Endothelial cell of umbilical vein (primary cell): ENCODE measurements at regions not wholly inside any gene's neighbourhood (a gene's known extent, or its start where the extent isn't known, plus 50 kb on each side); places are given as distances from the start of the nearest gene placed in this dataset.

Source experiments
- EZH2 ChIP-seq: IDR thresholded peaks from 2 replicates; pipeline ENCODE4 v1.6.1; 2012; ENCODE audit warnings: borderline replicate concordance, low read depth, mild to moderate bottlenecking, moderate library complexity, low read length, inconsistent platforms; ENCODE audit not compliant: severe bottlenecking
- FOS ChIP-seq: IDR thresholded peaks from 2 replicates; pipeline ENCODE4 v1.6.1; 2011; ENCODE audit warnings: mild to moderate bottlenecking, low read length, moderate library complexity, borderline replicate concordance; ENCODE audit not compliant: insufficient read depth
- MYC ChIP-seq: IDR thresholded peaks from one replicate; pipeline ENCODE4 v1.6.1; 2011; ENCODE audit warnings: mild to moderate bottlenecking, low read depth, low read length
- POLR2A ChIP-seq: IDR thresholded peaks from 2 replicates; pipeline ENCODE4 v1.6.1; 2012; ENCODE audit warnings: low read depth, mild to moderate bottlenecking, control low read depth, low read length
- TF ChIP-seq, protein P1 (sequence below), 2 donors: IDR thresholded peaks; 1 replicate in 1 of 2; 2 replicates in 1 of 2; pipeline ENCODE4 v1.5.1; 2011; ENCODE audit warnings: low read length in 2 of 2, mild to moderate bottlenecking in 2 of 2, moderate library complexity in 2 of 2, control low read depth in 1 of 2, inconsistent platforms in 1 of 2, low read depth in 1 of 2; ENCODE audit not compliant: insufficient read depth in 1 of 2; ENCODE audit errors: extremely low read depth in 1 of 2
- TF ChIP-seq, protein P2 (sequence below): IDR thresholded peaks from 2 replicates; pipeline ENCODE4 v1.6.1; 2011; ENCODE audit not compliant: insufficient read depth, insufficient read length

DNA sequence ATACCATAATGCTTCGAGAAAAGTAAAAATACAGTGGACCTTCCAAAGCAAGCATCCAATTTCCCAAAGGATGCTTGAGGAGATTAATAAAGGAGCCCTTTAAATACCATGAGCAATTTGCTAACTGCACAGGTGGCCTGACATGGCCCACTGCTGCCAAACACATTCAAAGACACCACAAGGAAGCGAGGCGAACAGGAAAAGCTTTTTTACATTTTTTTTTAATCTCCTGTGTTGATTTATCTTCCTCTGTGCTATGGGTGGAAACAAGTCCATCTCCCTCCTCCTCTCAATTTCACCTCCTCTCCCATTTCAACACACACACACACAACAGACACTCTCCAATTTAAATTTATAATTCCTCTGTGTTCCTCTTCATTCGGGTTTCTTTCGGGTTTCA lies 243.4 kb downstream of the IGSF11 start:
- TF ChIP-seq, protein P1, sequence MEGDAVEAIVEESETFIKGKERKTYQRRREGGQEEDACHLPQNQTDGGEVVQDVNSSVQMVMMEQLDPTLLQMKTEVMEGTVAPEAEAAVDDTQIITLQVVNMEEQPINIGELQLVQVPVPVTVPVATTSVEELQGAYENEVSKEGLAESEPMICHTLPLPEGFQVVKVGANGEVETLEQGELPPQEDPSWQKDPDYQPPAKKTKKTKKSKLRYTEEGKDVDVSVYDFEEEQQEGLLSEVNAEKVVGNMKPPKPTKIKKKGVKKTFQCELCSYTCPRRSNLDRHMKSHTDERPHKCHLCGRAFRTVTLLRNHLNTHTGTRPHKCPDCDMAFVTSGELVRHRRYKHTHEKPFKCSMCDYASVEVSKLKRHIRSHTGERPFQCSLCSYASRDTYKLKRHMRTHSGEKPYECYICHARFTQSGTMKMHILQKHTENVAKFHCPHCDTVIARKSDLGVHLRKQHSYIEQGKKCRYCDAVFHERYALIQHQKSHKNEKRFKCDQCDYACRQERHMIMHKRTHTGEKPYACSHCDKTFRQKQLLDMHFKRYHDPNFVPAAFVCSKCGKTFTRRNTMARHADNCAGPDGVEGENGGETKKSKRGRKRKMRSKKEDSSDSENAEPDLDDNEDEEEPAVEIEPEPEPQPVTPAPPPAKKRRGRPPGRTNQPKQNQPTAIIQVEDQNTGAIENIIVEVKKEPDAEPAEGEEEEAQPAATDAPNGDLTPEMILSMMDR (IDR thresholded peaks at IDR 0.05; ENCODE audit: extremely low read depth in 1 of 2, insufficient read depth in 1 of 2, low read depth in 1 of 2, low read length in 2 of 2): no peak
- TF ChIP-seq POLR2A: no peak
- TF ChIP-seq FOS: no peak
- TF ChIP-seq EZH2: no peak
- TF ChIP-seq, protein P2, sequence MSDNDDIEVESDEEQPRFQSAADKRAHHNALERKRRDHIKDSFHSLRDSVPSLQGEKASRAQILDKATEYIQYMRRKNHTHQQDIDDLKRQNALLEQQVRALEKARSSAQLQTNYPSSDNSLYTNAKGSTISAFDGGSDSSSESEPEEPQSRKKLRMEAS: no peak
- no peak for TF ChIP-seq MYC
